Colonic mucosa (tissue), 4 donors: ENCODE measurements at regions not wholly inside any gene's neighbourhood (a gene's known extent, or its start where the extent isn't known, plus 50 kb on each side); places are given as distances from the start of the nearest gene placed in this dataset.

Experiments used
- DNase-seq: peaks from one replicate; pipeline ENCODE4 v3.0.0-alpha.2; 2020
- H3K27ac ChIP-seq: fragments of 200-600 bp; one replicate; pipeline ENCODE4 v1.8.0; 2021
- H3K27me3 ChIP-seq: fragments of 200-600 bp; one replicate; pipeline ENCODE4 v1.8.0; 2021
- H3K36me3 ChIP-seq: fragments of 200-600 bp; one replicate; pipeline ENCODE4 v1.8.0; 2021
- H3K4me1 ChIP-seq: fragments of 200-600 bp; one replicate; pipeline ENCODE4 v1.8.0; 2021; ENCODE audit warnings: mild to moderate bottlenecking
- H3K4me3 ChIP-seq: fragments of 200-600 bp; one replicate; pipeline ENCODE4 v1.8.0; 2021
- H3K9ac ChIP-seq, 2 donors: one replicate each; pipeline ENCODE4 v1.7.0; 2013; ENCODE audit warnings: control low read depth in 2 of 2, low read depth in 2 of 2, low read length in 2 of 2
- H3K9me3 ChIP-seq: fragments of 200-600 bp; one replicate; pipeline ENCODE4 v1.8.0; 2021
- CTCF ChIP-seq: fragments of 200-600 bp; IDR thresholded peaks from one replicate; pipeline ENCODE4 v1.8.0; 2022; ENCODE audit warnings: antibody characterized with exemption, mild to moderate bottlenecking
- intact Hi-C: fragments of 100-400 bp; cut with DNase I; formaldehyde crosslinking; loops from one replicate; pipeline ENCODE4 v1.14.1; 2022
- donor health status: healthy.
- donor health status: DM: no; HTN: no; CAD: no.
- donor health status: DM: no; HTN: no; CAD: no.

- Histone ChIP-seq H3K9me3 (no peaks in the 10 kb centered on the region), H3K27me3 (no peaks in the 10 kb centered on the region), H3K36me3 (no peaks in the 10 kb centered on the region), H3K4me1 (no peaks in the 10 kb centered on the region), H3K9ac (no peak overlapping the region), H3K27ac (no peak overlapping the region), H3K4me3 (no peak overlapping the region)
- intact Hi-C loops, result no loop called here
- DNase-seq, result no peak
- TF ChIP-seq CTCF, result no peak
Observed at GRCh38 chr18:78922856-78923255, 56.8 kb upstream of the SALL3 start.

- no peaks in the 10 kb centered on the region for H3K9me3 ChIP-seq
- no peak for TF ChIP-seq CTCF
- H3K4me1 ChIP-seq, result no peaks in the 10 kb centered on the region
- H3K27me3 ChIP-seq, result no peaks in the 10 kb centered on the region
- H3K27ac ChIP-seq, result no peak overlapping the region
- no peak overlapping the region for H3K4me3 ChIP-seq
- no peaks in the 10 kb centered on the region for H3K36me3 ChIP-seq
- H3K9ac ChIP-seq, result no peak overlapping the region
- DNase-seq, result no peak
- intact Hi-C loops, result no loop called here
Observed at GRCh38 chr18:78924301-78924700, 55.3 kb upstream of the SALL3 start.

GRCh38 chr18:78924786-78925540 is 54.7 kb upstream of the SALL3 start:
- no peaks in the 10 kb centered on the region for H3K27me3 ChIP-seq
- no peak overlapping the region for H3K27ac ChIP-seq
- H3K36me3 ChIP-seq, result no peaks in the 10 kb centered on the region
- H3K4me1 ChIP-seq, result no peaks in the 10 kb centered on the region
- no peak overlapping the region for H3K9ac ChIP-seq
- no peak for DNase-seq
- H3K9me3 ChIP-seq, result no peaks in the 10 kb centered on the region
- intact Hi-C loops, result no loop called here
- no peak for TF ChIP-seq CTCF
- H3K4me3 ChIP-seq, result no peak overlapping the region

- no peaks in the 10 kb centered on the region for H3K9me3 ChIP-seq
- no peak for TF ChIP-seq CTCF
- no peaks in the 10 kb centered on the region for H3K4me1 ChIP-seq
- no peak overlapping the region for H3K9ac ChIP-seq
- H3K36me3 ChIP-seq, result no peaks in the 10 kb centered on the region
- intact Hi-C loops, result no loop called here
- H3K27ac ChIP-seq, result no peak overlapping the region
- no peaks in the 10 kb centered on the region for H3K27me3 ChIP-seq
- no peak for DNase-seq
- H3K4me3 ChIP-seq, result no peak overlapping the region
Observed at GRCh38 chr18:78925557-78926242, 53.9 kb upstream of the SALL3 start.

- intact Hi-C loops, result no loop called here
- no peak overlapping the region for H3K9ac ChIP-seq
- DNase-seq, result no peak
Observed at GRCh38 chr18:78926243-78926615, 53.4 kb upstream of the SALL3 start.

More at GRCh38 chr18:78926243-78926615, 53.4 kb upstream of the SALL3 start:
- Histone ChIP-seq H3K9me3 (no peaks in the 10 kb centered on the region), H3K4me3 (no peak overlapping the region), H3K4me1 (no peaks in the 10 kb centered on the region), H3K27ac (no peak overlapping the region), H3K27me3 (no peaks in the 10 kb centered on the region), H3K36me3 (no peaks in the 10 kb centered on the region)
- TF ChIP-seq CTCF, result no peak
